ENCODE measurements at regions not wholly inside any gene's neighbourhood (a gene's known extent, or its start where the extent isn't known, plus 50 kb on each side); places are given as distances from the start of the nearest gene placed in this dataset.

GRCh38 chr12:56863789-56864188, 70.4 kb downstream of the SDR9C7 start:
- TF ChIP-seq ELK1 (IDR thresholded peaks at IDR 0.05; ENCODE audit: borderline replicate concordance, low read depth, low read length), result no peak
- no peak for TF ChIP-seq CTCF (conservative IDR thresholded peaks at IDR 0.05; ENCODE audit: low read depth, low read length)
- no peak for TF ChIP-seq POLR2A (IDR thresholded peaks at IDR 0.05; ENCODE audit: low read depth, low read length)
- TF ChIP-seq RAD21 (IDR thresholded peaks at IDR 0.05; ENCODE audit: low read length), result no peak
- no peak for TF ChIP-seq SMC3 (IDR thresholded peaks at IDR 0.05; ENCODE audit: low read depth, low read length)
- TF ChIP-seq RFX5 (IDR thresholded peaks at IDR 0.05; ENCODE audit: low read depth, low read length), result no peak
- no peak for TF ChIP-seq MXI1 (IDR thresholded peaks at IDR 0.05; ENCODE audit: borderline replicate concordance, low read depth, low read length)
- TF ChIP-seq USF2 (IDR thresholded peaks at IDR 0.05; ENCODE audit: low read depth, low read length), result no peak
- no peak for TF ChIP-seq CEBPB (IDR thresholded peaks at IDR 0.05; ENCODE audit: low read depth, low read length)
